ENCODE measurements at regions not wholly inside any gene's neighbourhood (a gene's known extent, or its start where the extent isn't known, plus 50 kb on each side); places are given as distances from the start of the nearest gene placed in this dataset.

GRCh38 chr21:15363921-15364320 is 299.1 kb upstream of the NRIP1 start:
- TF ChIP-seq CTCF (IDR thresholded peaks at IDR 0.05) (no peak), POLR2A (IDR thresholded peaks at IDR 0.05) (no peak), POLR2AphosphoS5 (IDR thresholded peaks at IDR 0.05) (no peak)

All from prostate gland (tissue), 2 donors.